GM21717 (cell line): ENCODE measurements at regions not wholly inside any gene's neighbourhood (a gene's known extent, or its start where the extent isn't known, plus 50 kb on each side); places are given as distances from the start of the nearest gene placed in this dataset.

ENCODE experiments used
- ATAC-seq: cut with Tn5 transposase; IDR thresholded peaks from one replicate; pipeline ENCODE4 v1.9.1; 2021; ENCODE audit warnings: mild to moderate bottlenecking, moderate library complexity; ENCODE audit not compliant: unreplicated experiment

DNA sequence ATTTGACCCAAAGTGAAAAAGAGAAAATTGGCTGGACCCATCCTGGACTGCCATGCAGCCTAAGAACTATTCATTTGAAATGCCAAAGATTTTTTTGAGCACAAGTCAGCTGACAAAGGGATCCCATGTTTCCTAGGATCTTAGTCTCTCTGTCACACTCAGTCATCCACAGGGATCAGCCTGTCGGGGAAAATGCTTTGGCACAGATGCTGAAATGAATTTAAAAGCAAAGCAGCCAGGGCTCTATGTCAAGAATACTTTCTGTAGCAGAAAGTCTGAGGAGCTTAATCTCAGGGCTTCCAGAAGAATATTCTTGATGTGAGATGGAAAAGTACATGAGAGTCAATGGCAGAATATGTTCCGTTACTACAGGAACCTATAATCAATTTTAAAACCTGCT, 1900.8 kb downstream of the MRPL39 start:
- no peak for ATAC-seq

DNA sequence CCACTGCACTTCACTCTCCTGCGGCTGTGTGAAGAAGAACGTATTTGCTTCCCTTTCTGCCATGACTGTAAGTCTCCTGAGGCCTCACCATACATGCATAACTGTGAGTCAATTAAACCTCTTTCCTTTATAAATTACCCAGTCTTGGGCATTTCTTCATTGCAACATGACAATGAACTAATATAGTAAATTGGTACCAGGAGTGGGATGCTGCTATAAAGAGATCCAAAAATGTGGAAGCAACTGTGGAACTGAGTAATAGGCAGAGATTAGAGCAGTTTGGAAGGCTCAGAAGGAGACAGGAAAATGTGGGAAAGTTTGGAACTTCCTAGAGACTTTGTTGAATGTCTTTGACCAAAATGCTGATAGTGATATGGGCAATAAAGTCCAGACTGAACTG, 1907.9 kb downstream of the MRPL39 start:
- ATAC-seq = no peak

DNA sequence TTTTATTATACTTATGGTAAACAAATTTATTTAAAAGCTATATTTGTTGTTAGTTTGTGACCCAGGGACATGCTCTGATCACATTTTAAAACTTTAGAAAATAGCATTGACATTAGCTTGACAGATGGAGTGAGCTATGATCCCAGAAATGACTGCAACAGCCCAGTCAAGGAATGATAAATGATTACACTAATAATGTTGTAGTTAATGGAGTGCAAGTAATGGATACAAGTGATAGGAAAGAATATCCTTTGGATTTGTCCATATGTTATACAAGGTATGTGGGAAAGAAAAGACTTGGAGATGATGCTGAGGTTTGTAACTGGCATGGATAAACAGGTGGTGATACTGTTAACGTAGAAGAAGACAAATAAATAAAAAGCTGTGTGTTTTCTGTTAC, 1908.7 kb downstream of the MRPL39 start:
- no peak for ATAC-seq

DNA sequence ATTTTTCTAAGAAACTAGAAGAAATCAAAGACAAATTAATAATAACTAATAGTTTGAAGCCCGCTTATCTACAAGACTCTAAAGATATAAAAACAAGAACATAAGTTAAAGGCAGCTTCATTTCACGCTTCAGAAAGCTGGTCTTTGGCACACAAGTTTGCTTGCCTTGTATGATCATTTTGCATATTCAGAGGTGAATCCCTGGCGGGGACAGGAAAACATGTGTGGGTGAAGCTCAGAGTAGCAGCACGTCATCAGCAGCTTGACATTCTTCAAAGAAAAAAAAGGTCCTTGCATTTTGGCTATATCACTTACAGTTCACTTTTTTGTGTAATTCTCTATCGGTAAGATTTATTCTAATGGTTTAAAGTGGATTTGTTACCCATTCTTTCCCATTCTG, 1911.8 kb downstream of the MRPL39 start:
- no peak for ATAC-seq

DNA sequence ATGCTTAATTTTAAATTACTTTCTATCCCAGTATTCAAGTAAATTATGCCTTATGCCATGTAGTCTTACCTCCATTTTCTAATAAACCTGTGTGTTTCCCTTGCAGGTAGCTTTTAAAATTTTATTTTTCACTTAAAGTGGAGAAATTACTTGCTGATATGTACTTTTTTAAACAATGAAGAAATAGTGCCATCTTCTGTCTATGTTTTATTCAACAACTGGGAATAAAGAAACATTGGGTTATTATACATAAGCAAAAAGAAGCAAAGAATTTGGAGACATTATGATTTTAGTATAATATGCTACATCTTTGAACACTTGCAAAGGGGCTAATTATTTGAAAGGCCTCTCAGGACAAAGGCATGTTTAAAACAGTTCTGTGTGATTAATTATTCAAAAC, 1912.9 kb downstream of the MRPL39 start:
- no peak for ATAC-seq

DNA sequence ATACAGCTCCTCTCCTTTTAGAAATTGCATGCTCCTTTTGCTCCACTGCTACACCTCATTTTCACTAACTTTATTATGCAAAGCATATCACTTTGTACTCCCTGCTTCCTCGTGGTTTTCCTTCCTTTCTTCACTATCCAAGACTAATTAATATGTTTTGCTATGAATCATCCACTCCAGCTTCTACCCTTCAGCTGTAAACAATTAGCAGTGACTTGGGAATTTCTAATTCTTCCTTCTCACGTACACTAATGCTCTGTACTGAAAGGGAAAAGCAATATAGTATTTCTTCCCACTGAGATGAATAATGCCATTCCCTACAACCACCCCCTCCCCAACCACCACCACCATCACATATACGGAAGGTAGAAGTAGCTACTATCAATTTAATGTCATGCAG, 1917.0 kb downstream of the MRPL39 start:
- ATAC-seq = no peak

GRCh38 chr21:23686737-23687523, 1920.4 kb downstream of the MRPL39 start:
- no peak for ATAC-seq

- no peak for ATAC-seq
These were observed 1922.8 kb downstream of the MRPL39 start for GRCh38 chr21:23684431-23684830.

- no peak for ATAC-seq
These were observed 1943.0 kb downstream of the MRPL39 start for GRCh38 chr21:23664193-23664694.

GRCh38 chr21:23660560-23660959, 1946.7 kb downstream of the MRPL39 start:
- ATAC-seq = no peak

GRCh38 chr21:23644768-23645167, 1962.5 kb downstream of the MRPL39 start:
- ATAC-seq = no peak

DNA sequence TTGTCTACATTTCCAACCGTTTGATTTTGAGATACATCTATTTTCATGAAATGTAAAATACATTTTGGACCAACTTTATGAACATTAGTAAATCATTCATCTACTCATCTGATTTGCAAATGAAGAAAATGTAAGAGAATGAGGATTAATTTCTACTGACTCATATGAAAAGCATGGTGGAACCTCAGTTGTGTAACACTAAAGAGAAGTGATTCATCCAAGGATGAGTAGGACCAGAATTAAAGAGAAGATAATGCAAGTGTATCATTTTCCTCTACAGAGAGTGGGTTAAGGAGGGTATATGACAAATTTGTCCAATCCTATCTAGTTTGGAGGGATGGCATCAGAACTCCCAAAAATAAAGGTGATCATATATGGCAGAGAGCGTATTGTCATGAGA, 1967.6 kb downstream of the MRPL39 start:
- ATAC-seq = no peak

- ATAC-seq = no peak
These were observed 1969.1 kb downstream of the MRPL39 start for GRCh38 chr21:23638131-23638695.

GRCh38 chr21:23633447-23633940, 1973.8 kb downstream of the MRPL39 start:
- ATAC-seq = no peak

GRCh38 chr21:23624281-23624680, 1983.0 kb downstream of the MRPL39 start:
- no peak for ATAC-seq

DNA sequence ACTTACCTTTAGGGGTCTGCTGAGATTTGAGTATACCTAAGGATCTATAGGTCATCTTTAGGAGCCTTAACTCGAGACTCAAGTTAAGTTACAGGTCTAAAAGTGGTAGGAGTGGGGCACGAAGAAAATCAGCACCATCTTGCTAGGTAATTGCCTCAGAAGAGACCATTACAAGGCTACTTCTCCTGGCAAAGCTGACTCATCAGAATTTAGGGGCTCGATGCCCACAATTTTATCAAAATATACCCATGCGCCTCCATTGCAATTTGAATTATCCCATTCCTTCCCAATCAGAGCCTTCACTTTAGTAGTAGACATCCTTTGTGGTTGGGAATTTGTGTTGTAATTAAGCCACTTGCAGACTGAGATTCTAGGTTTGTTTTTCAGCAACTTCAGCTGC, 1994.3 kb downstream of the MRPL39 start:
- ATAC-seq = no peak

DNA sequence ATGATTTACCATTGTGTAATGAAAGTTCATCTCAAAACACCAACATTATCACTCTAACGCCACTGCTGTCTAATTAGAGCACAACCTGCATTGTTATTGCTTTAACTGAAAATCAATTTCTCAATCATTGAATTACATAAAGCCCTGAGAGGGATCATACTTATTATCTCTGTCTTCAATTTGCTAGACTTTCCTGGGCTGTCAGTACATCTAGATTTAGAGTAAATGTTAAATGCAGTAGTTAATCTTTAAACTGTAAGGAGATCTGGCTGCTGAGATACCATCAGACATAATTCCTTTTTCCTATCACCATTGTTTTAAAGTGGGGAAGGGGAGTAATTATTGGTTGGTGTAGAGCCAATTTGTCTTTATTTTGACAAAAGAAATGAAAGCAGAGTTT, 1995.1 kb downstream of the MRPL39 start:
- ATAC-seq = no peak

DNA sequence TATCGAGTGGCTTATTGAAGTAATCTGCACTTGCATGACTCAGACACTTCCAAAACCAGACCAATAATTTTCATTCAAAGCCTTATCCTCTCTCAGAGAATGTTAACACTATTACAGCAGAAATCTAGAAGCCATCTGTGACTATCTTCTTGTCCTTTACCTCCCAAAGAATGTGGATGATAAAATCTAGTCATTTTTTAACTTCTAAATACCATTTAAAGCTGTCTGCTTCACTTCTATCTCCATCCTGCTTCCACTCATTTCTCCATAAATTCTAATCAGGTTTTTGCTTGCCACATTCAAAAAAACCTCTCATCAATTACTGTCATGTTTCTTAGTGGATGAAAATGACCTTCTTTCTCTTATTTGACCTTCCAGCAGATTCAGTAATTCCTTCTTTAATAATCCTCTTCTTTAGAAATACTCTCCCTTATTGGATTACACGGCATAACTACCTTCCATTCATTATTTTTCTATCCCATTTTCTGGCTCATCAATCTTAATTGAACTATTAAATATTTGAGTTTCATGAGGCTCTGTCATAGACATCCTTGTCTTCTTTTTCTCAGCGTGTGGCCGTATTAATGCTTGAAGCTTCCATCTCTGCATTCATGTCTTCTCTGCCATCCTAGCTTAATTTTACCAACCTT, 1999.4 kb downstream of the MRPL39 start:
- no peak for ATAC-seq

DNA sequence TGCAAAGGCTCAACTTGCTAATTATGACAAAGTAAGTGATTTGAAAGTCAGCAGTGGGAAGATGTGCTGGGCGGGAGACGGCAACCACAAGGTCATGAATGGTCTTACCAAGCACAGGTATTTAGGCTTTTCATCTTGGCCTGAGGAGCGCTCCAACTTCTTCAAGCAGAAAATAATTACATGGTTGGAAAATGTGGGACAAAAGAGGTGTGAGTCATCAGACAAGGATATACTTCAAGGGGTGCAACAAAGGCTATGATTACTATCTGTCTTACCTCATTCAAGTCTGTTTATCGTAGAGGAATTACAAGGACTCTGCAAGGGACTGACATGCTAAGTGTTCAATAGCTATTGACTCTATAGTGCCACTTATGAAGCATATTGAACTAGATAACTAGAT, 2005.7 kb downstream of the MRPL39 start:
- ATAC-seq = no peak

- no peak for ATAC-seq
These were observed 2013.7 kb downstream of the MRPL39 start for GRCh38 chr21:23593582-23593981.

GRCh38 chr21:23585419-23585818, 2021.9 kb downstream of the MRPL39 start:
- ATAC-seq = no peak

DNA sequence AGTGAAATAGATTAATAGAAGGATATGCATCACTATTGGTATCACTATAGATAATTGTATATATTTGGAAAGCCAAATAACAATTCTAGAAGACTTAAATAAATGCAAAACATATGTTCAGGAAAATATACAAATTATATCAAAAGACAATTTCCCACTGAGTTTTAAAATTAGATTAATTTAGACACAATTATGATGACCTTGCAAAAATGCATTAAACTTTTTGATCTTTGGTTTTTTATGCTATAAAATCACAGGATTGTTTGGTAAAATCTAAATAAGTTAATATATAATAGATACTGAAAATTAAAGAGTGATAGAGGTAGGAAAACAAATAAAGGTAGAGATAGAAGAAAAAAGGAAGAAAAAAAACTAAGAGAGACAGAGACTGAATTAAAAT, 2027.7 kb downstream of the MRPL39 start:
- no peak for ATAC-seq
